Lower lobe of right lung (tissue), 2 donors: ENCODE measurements at regions not wholly inside any gene's neighbourhood (a gene's known extent, or its start where the extent isn't known, plus 50 kb on each side); places are given as distances from the start of the nearest gene placed in this dataset.

Experiments
- ATAC-seq, 2 donors: fragments of 200-7000 bp; cut with Tn5 transposase; one replicate each; pipeline ENCODE4 v1.9.1; 2020 to 2022; ENCODE audit warnings: mild to moderate bottlenecking in 2 of 2, moderate library complexity in 2 of 2
- DNase-seq: peaks from one replicate; pipeline ENCODE4 v3.0.0-alpha.2; 2020
- H3K27ac ChIP-seq: fragments of 200-600 bp; one replicate; pipeline ENCODE4 v1.8.0; 2022
- H3K27me3 ChIP-seq: fragments of 200-600 bp; one replicate; pipeline ENCODE4 v1.8.0; 2022; ENCODE audit warnings: low read depth
- H3K36me3 ChIP-seq: fragments of 200-600 bp; one replicate; pipeline ENCODE4 v1.8.0; 2022; ENCODE audit warnings: mild to moderate bottlenecking
- H3K4me1 ChIP-seq: fragments of 200-600 bp; one replicate; pipeline ENCODE4 v1.8.0; 2022
- H3K4me3 ChIP-seq: fragments of 200-600 bp; one replicate; pipeline ENCODE4 v1.8.0; 2022; ENCODE audit warnings: mild to moderate bottlenecking
- H3K9me3 ChIP-seq: fragments of 200-600 bp; one replicate; pipeline ENCODE4 v1.8.0; 2022
- intact Hi-C: fragments of 100-400 bp; cut with DNase I; formaldehyde crosslinking; loops from one replicate; pipeline ENCODE4 v1.11.0; 2022
- TF ChIP-seq, protein P1 (sequence below): fragments of 200-600 bp; IDR thresholded peaks from one replicate; pipeline ENCODE4 v1.8.0; 2022; ENCODE audit warnings: antibody characterized with exemption, mild to moderate bottlenecking
- donor health status: DM: no; HTN: yes; CAD: no; lungs with severe emphysema.

DNA sequence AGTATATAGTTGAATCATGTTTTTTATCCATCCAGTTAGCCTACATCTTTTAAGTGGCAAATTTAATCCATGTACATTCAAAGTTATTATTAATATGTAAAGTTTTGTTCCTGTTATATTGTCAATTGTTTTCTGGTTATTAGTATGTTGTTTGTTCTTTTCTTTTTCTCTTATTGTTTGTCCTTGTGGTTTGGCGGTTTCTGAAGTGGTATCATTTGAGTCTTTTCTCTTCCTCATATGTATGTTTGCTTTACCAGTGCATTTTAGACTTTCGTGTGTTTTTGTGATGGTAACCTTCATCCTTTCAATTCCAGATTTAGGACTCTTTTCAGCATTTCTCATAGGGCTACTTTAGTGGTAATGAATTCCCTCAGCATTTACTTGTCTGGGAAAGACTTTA is 130.4 kb upstream of the RFX3 start:
- TF ChIP-seq, protein P1, sequence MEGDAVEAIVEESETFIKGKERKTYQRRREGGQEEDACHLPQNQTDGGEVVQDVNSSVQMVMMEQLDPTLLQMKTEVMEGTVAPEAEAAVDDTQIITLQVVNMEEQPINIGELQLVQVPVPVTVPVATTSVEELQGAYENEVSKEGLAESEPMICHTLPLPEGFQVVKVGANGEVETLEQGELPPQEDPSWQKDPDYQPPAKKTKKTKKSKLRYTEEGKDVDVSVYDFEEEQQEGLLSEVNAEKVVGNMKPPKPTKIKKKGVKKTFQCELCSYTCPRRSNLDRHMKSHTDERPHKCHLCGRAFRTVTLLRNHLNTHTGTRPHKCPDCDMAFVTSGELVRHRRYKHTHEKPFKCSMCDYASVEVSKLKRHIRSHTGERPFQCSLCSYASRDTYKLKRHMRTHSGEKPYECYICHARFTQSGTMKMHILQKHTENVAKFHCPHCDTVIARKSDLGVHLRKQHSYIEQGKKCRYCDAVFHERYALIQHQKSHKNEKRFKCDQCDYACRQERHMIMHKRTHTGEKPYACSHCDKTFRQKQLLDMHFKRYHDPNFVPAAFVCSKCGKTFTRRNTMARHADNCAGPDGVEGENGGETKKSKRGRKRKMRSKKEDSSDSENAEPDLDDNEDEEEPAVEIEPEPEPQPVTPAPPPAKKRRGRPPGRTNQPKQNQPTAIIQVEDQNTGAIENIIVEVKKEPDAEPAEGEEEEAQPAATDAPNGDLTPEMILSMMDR, result no peak
- no peaks in the 10 kb centered on the region for H3K27me3 ChIP-seq
- H3K36me3 ChIP-seq, result no peaks in the 10 kb centered on the region
- DNase-seq (no peak), ATAC-seq (no peak)
- no peaks in the 10 kb centered on the region for H3K4me1 ChIP-seq
- intact Hi-C loops, result no loop called here
- no peak overlapping the region for H3K4me3 ChIP-seq
- no peak overlapping the region for H3K27ac ChIP-seq
- H3K9me3 ChIP-seq, result no peaks in the 10 kb centered on the region

DNA sequence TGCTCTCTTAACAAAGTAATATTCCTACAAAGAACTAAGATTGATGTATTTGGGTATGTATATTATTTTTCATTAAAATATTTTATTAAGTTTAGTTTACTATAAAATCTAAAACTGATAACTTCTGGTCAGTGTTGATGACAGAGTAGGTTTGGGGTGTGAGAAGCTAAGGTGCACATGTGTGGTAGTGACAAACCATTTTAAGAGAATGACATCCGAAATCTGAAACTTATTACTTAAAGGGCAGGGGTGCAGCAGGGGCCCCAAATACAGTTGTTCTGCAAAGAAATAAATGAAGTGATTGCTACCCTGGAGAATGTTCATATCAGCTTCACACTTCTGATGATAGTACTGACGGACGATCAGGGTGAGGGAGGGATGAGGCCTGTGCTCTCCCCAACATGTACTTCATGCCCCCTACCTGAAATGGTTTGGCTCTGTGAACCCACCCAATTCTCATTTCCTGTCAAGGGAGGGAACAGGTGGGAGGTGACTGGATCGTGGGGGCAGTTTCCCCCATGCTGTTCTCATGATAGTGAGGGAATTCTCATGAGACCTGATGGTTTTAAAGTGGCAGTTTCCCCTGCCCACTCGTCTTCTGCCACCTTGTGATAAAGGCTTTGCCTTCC is 125.3 kb upstream of the RFX3 start:
- TF ChIP-seq, protein P1, result no peak

DNA sequence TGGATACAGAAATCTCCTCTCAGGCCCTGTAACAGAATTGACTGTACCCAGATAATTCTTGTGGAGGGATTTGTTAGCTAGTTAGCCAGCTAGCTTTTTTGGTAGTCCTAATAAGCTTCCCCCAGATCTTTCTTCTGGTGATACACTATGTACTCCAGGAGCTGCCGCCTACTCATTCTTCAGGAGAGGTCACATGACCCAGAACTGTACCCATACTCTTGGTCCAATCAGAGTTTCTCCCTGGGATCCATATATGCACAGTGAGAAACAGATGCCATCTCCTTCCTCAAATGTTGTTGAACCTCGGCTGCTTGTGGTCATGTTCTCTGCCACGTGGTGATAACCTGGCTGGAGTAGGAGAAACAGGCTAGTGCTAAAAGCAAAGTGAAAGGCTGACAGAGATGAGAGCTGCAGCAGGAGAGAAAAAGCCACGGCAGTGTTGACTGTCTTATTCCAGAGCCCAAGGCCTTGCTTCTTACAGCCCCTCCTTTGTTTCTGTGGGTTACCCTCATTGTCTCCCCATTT is 123.0 kb upstream of the RFX3 start:
- Histone ChIP-seq H3K36me3 (no peaks in the 10 kb centered on the region), H3K27me3 (no peaks in the 10 kb centered on the region), H3K9me3 (no peaks in the 10 kb centered on the region), H3K27ac (no peak overlapping the region), H3K4me1 (no peaks in the 10 kb centered on the region), H3K4me3 (no peak overlapping the region)
- DNase-seq, result no peak
- no peak for ATAC-seq
- intact Hi-C loops, result no loop called here
- TF ChIP-seq, protein P1, result no peak

More for the DNA sequence above, 125.3 kb upstream of the RFX3 start:
- Histone ChIP-seq H3K4me3 (no peak overlapping the region), H3K27ac (no peak overlapping the region), H3K36me3 (no peaks in the 10 kb centered on the region), H3K9me3 (no peaks in the 10 kb centered on the region), H3K27me3 (no peaks in the 10 kb centered on the region), H3K4me1 (no peaks in the 10 kb centered on the region)
- ATAC-seq (no peak), DNase-seq (no peak)
- intact Hi-C loops, result no loop called here

DNA sequence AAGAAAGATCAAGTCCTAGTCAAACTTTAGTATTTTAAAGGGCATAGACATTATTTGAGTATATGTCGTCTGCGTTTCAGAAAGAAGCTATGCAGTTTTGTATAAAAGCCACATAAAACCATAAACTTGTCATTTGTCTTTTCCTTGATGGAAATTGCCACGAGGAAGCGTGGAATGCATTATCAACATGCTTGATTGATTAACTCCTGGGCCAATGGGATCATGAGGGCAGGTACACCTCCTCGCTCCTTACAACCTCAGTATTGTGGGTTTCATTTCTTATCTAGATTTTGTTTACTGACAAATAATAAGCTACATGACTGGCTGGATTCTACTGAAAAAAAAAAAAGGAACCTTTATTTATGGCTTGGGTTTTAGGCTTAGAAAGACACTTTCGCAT is 122.5 kb upstream of the RFX3 start:
- H3K36me3 ChIP-seq, result no peaks in the 10 kb centered on the region
- no peak for ATAC-seq
- no peak overlapping the region for H3K27ac ChIP-seq
- intact Hi-C loops, result no loop called here
- no peaks in the 10 kb centered on the region for H3K27me3 ChIP-seq
- no peaks in the 10 kb centered on the region for H3K4me1 ChIP-seq
- TF ChIP-seq, protein P1, result no peak
- no peak for DNase-seq
- H3K9me3 ChIP-seq, result no peaks in the 10 kb centered on the region
- no peak overlapping the region for H3K4me3 ChIP-seq

DNA sequence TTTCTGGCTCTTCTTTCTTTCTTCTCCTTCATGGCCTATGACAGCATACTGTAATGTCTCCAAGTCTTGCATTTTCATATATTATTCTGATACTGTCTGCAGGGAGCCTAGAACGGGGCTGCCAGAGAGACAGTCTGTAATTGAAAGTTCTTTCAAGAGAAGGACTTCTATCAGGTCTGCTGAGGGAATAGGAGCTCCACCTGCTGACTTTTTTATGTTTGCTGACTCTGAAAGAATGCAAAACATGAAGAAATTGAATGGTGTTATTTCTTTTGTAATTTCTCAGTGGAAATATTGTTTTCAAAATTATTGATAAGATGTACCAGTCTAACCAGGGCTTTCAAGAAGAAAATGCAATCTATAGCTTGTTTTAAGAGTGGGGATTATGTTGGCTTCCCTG is 121.9 kb upstream of the RFX3 start:
- H3K27ac ChIP-seq, result no peak overlapping the region
- intact Hi-C loops, result no loop called here
- no peaks in the 10 kb centered on the region for H3K27me3 ChIP-seq
- no peak overlapping the region for H3K4me3 ChIP-seq
- H3K4me1 ChIP-seq, result no peaks in the 10 kb centered on the region
- ATAC-seq, result no peak
- DNase-seq, result no peak
- TF ChIP-seq, protein P1, result no peak
- no peaks in the 10 kb centered on the region for H3K36me3 ChIP-seq
- no peaks in the 10 kb centered on the region for H3K9me3 ChIP-seq
